IPS DF 4.7 (cell line): ENCODE measurements at regions not wholly inside any gene's neighbourhood (a gene's known extent, or its start where the extent isn't known, plus 50 kb on each side); places are given as distances from the start of the nearest gene placed in this dataset.
"Not testable (repeated sequence)": the region's sequence is repeated elsewhere in the genome, so short reads cannot be mapped to it uniquely, and the experiment has no call there.

ENCODE experiments used
- DNase-seq: peaks from one replicate; pipeline ENCODE4 v3.0.0-alpha.2; 2013; ENCODE audit warnings: low spot score; ENCODE audit errors: extremely low read depth

DNA sequence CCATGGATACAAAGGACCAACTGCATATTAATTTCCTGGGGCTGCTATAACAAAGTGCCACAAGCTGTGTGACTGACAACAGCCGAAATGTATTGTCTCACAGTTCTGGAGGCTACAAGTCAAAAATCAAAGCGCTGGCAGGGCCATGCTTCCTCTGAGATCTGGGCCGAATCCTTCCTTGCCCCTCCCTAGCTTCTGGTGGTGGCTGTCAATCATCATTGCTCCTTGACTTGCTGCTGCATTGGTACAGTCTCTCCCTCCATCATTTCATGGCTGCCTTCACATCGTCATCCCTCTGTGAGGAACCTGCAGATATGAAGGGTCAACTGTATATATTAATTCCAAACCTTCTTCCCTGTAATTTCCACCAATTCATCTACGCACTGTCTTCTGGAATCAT is 118.3 kb downstream of the EXOC5 start:
- DNase-seq = no peak

- DNase-seq = no peak
Observed at GRCh38 chr14:57139173-57139572, 129.5 kb downstream of the EXOC5 start.

DNA sequence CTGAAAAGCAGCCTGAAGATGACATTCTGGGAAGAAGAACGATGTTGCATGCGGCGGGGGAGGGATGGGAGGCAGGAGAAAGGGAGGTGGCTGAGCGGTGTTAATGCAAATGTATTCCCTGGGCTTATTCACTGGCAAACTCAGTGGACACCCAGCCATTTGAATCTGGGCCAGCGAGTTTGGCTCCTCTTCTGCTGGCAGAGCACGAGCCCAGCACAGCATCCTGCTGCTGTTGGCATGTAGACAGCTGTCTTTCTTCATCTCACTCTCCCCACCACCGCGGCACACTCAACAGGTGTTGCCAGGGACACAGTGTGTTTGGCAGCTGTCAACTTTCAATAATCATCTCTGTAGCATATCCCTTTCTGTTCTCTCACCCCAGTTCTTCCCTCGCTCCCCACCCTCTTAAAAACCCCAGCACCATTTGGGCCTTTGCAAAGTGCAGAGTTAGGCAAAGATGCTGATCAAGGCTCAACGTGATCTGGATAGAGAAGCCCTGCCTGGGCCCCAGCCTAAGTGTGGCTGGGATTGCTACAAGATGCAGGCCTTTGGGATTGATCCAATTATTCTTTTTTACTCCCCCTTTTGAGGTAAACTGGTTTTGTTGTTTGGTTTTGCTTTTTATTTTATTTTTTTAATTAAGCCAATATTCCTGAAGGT is 131.9 kb downstream of the EXOC5 start:
- no peak for DNase-seq

GRCh38 chr14:57127809-57128208 is 140.9 kb downstream of the EXOC5 start:
- DNase-seq = not testable (repeated sequence)

DNA sequence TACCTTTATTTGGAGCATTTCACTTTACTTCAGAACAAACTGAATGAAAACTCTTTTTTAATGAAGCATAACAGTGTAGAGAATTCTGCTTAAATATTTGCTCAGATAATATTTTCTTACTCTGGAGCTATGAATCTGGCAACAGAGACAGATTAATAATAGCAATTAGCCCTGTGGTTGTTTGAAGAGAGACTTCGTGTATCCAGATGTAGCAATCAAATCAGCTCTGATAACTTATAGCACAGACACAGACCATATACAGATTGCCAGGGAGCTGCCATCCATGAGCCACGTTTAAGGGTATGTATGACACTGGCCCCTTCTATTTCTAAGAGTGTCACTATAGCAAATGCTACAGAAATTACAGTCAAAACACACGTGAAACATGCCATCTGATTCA is 146.6 kb downstream of the EXOC5 start:
- DNase-seq = no peak

DNA sequence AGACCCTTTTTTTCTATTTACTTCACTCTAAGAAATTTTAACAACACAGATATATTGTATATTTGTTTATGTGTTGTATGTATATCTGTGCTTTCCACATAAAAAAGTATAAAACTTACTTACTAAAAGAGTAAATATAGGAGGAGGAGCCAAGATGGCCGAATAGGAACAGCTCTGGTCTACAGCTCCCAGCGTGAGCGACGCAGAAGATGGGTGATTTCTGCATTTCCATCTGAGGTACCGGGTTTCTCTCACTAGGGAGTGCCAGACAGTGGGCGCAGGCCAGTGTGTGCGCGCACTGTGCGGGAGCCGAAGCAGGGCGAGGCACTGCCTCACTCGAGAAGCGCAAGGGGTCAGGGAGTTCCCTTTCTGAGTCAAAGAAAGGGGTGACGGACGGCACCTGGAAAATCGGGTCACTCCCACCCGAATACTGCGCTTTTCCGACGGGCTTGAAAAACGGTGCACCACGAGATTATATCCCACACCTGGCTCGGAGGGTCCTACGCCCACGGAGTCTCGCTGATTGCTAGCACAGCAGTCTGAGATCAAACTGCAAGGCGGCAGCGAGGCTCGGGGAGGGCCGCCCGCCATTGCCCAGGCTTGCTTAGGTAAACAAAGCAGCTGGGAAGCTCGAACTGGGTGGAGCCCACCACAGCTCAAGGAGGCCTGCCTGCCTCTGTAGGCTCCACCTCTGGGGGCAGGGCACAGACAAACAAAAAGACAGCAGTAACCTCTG is 156.5 kb downstream of the EXOC5 start:
- DNase-seq = not testable (repeated sequence)

DNA sequence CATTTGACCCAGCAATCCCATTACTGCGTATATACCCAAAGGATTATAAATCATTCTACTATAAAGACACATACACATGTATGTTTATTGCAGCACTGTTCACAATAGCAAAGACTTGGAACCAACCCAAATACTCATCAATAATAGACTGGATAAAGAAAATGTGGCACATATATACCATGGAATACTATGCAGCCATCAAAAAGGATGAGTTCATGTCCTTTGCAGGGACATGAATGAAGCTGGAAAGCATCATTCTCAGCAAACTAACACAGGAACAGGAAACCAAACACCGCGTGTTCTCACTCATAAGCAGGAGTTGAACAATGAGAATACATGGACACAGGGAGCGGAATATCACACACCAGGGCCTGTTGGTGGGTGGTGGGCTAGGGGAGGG is 158.3 kb downstream of the EXOC5 start:
- not testable (repeated sequence) for DNase-seq

DNA sequence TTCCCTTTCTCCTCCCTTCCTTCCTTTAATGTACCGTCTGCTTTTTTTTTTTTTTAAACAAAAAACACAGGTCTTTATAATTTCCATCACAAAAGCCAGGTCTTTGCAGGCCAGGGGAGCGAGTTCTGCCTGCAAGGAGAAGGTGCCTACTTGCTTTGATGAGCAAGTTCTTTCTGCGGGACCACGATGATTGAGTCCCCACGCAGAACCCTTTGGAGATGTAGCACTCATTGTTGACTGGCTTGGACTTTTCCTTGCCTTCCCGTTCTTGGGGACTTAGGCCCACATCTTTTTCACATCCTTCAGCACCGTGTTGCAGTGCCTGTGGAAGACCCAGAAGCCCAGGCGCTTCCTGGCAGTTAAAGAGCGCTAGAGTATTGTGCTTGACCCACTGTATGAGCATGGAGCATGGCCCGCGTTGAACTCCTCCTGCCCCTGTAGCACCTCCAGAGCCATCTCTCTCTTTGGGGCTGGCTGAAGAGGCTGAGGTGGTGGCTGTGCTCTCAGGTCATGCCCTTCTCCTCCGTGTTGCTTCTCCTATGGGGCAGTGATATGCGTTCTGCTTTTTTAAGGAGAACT is 177.6 kb downstream of the EXOC5 start:
- no peak for DNase-seq

DNA sequence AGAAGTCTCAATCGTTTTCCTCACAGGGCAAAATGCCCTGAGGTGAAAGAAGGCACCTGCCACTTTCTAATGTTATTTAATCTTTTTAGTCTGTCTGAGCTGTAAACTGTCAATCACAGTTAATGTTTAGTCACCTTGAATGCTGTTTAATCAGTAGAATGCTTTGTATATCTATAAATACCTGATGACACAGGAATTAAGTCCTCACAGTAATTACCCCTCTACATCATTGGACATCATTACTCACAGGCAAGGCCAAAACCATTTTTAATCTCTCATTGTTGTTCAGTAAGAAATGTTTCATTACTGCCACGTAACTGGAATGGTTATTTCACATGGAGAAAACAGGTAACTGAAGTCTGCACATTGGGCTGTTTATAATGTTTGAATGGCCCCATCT is 178.8 kb downstream of the EXOC5 start:
- no peak for DNase-seq

- no peak for DNase-seq
Observed at GRCh38 chr14:57087841-57088240, 180.9 kb downstream of the EXOC5 start.

DNA sequence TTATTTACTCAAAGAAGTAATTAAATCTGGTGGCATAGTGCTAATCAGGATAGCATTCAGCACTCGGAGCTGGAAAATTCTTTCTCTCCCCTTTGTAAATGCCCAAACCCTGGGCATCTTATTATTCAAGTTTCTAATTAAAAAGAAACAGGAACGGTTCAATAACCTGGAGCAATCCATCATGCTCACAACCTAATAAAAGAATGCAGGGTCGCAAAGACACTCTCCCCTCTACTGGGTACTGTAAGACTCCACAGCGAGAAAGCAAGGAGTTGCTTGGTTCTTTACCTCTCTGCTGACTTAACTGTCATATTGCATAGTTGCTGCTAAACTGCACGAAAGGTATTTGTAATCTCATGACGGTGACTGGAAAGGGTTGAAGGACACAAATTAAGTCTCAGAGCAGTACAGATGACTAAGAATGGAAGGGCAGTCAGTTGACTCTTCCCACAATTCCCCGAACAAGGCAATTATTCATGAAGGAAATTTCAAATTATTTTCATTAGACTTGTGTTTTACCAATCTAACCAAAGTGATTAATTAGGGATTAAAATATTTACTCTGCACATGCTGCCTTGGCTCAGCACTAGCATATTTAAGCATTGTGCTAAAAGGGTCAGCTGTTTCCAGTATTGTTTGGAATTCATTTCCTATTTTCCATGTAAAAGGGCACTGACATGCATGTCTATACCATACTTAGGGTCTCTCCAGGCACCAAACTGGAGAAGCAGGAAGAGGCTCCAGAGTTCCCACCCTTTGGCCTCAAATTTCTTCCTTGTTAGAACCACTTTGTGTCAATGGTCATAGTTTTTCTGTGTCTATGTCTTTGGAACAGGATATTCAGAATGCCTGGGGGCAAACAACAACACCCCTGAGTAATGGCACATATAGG is 182.2 kb downstream of the EXOC5 start:
- no peak for DNase-seq

DNA sequence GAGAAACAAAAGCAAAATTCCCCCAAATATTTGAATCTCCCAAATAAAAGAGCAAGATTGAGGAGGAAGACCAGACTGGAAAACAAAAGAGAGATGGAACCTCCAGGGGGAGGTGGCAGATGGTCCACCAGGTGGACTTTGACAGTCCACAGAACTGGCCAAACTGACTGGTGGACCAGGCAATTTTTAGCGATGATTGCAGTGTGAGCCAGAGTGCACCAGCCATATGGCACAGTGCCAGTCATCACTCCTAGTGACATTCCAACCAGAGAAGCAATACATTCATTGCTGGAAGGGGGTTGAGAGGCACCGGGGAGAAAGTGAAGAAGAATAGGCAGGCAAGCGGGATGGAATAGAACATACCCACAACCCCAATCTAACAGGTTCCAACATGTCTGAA is 182.9 kb downstream of the EXOC5 start:
- DNase-seq = no peak

DNA sequence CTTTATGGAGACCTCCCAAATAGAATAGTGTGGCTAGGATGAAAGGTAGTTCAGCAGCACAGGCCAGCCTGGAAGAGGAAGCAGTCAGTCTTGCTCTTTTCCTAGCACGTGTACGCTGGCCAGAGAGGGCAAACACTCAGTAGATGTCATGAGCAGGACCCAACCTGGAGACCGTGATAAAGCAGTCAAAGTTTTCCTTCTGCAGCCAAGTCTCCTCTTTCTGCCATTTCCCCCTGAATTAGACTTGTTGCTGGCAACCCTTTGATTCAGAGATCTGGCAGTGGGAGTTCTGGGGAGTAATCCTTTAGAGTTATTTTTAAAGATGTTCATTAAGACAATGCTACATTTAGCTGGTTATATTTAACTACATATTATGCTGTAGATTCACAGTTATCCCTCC is 183.7 kb downstream of the EXOC5 start:
- no peak for DNase-seq

GRCh38 chr14:57080691-57081090 is 188.0 kb downstream of the EXOC5 start:
- DNase-seq = no peak

- no peak for DNase-seq
Observed at GRCh38 chr14:57078054-57078453, 190.7 kb downstream of the EXOC5 start.

- DNase-seq = no peak
Observed at GRCh38 chr14:57073986-57074385, 194.7 kb downstream of the EXOC5 start.

GRCh38 chr14:57071639-57072038 is 197.1 kb downstream of the EXOC5 start:
- no peak for DNase-seq

DNA sequence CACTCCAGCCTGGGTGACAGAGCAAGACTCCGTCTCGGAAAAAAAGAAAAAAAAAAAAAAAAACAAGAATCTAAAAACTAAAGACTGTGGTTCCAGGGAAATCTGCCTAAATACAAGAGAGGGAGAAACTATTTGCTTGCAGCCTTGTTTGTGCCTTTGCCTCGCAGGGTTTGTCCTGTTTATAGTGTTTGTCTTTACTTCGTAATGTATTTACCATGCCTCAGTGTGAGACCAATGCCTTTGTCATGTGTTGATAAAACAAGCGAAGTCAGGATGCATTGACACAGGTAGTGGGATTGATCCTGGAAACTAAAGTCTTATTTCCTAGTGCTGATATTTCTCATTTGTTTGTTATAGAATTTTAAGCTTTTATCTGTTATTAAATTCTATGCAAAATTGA is 199.0 kb downstream of the EXOC5 start:
- no peak for DNase-seq

GRCh38 chr14:57068511-57068910 is 200.2 kb downstream of the EXOC5 start:
- no peak for DNase-seq

DNA sequence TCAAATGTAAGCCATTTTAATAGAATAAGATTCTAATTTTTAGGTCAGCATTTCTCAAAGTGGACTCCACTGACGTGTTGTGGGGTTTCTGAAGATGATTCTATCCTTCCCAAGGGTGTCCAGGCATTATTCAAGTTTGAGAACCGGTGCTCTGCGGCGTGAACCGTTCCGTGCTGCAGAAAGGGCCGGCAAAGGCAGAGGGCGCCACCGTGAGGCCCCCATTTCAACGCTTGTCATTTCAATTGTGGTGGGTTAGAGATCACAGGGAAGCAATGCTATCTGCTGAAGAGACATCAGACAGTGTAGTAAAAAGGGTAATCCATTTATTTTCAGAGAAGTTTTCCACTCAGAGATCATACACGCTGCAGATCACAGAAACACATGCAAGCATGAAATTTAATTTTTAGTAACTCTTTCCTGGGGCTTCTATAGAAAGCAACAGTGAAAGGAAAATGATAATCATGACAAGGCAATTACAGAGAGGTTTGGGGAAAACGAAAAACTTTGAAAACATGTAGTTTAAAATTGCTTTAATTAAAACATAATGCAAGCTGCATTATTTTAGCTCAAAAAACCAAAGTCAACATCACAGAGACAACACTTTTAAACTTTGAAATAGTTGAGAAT is 201.7 kb downstream of the EXOC5 start:
- no peak for DNase-seq

- no peak for DNase-seq
Observed at GRCh38 chr14:57066463-57066862, 202.2 kb downstream of the EXOC5 start.
